ENCODE measurements at regions not wholly inside any gene's neighbourhood (a gene's known extent, or its start where the extent isn't known, plus 50 kb on each side); places are given as distances from the start of the nearest gene placed in this dataset.
A peak's percentile ranks its signal among the peaks of the same experiment; 100 is the strongest.
"Not testable (repeated sequence)": the region's sequence is repeated elsewhere in the genome, so short reads cannot be mapped to it uniquely, and the experiment has no call there.

GRCh38 chrX:150227873-150228410, 135.2 kb upstream of the MAMLD1 start:
- H3K4me3 ChIP-seq (ENCODE audit: low read length) = no peak overlapping the region
- no peak for TF ChIP-seq CTCF (IDR thresholded peaks at IDR 0.05; ENCODE audit: insufficient read depth, low read depth, low read length, missing control alignments)
- no peak for DNase-seq (ENCODE audit: low read depth)

- TF ChIP-seq CTCF (IDR thresholded peaks at IDR 0.05; ENCODE audit: insufficient read depth, low read depth, low read length, missing control alignments) = no peak
- H3K4me3 ChIP-seq (ENCODE audit: low read length) = no peak overlapping the region
- no peak for DNase-seq (ENCODE audit: low read depth)
These were observed 134.7 kb upstream of the MAMLD1 start for GRCh38 chrX:150228431-150228830.

- DNase-seq (ENCODE audit: low read depth) = no peak
- no peak for TF ChIP-seq CTCF (IDR thresholded peaks at IDR 0.05; ENCODE audit: insufficient read depth, low read depth, low read length, missing control alignments)
- H3K4me3 ChIP-seq (ENCODE audit: low read length) = no peak overlapping the region
These were observed 134.1 kb upstream of the MAMLD1 start for GRCh38 chrX:150229030-150229429.

- TF ChIP-seq CTCF (IDR thresholded peaks at IDR 0.05; ENCODE audit: insufficient read depth, low read depth, low read length, missing control alignments) = no peak
- no peak overlapping the region for H3K4me3 ChIP-seq (ENCODE audit: low read length)
- DNase-seq (ENCODE audit: low read depth) = no peak
These were observed 133.6 kb upstream of the MAMLD1 start for GRCh38 chrX:150229481-150229880.

GRCh38 chrX:150230952-150231351, 132.2 kb upstream of the MAMLD1 start:
- not testable (repeated sequence) for H3K4me3 ChIP-seq (ENCODE audit: low read length); DNase-seq (ENCODE audit: low read depth)

- not testable (repeated sequence) for DNase-seq (ENCODE audit: low read depth); H3K4me3 ChIP-seq (ENCODE audit: low read length)
These were observed 131.7 kb upstream of the MAMLD1 start for GRCh38 chrX:150231368-150231767.

- not testable (repeated sequence) for DNase-seq (ENCODE audit: low read depth); H3K4me3 ChIP-seq (ENCODE audit: low read length)
These were observed 130.9 kb upstream of the MAMLD1 start for GRCh38 chrX:150232222-150232621.

GRCh38 chrX:150234126-150234525, 129.0 kb upstream of the MAMLD1 start:
- H3K4me3 ChIP-seq (ENCODE audit: low read length) = no peak overlapping the region
- DNase-seq (ENCODE audit: low read depth) = no peak
- no peak for TF ChIP-seq CTCF (IDR thresholded peaks at IDR 0.05; ENCODE audit: insufficient read depth, low read depth, low read length, missing control alignments)

GRCh38 chrX:150236327-150236726, 126.8 kb upstream of the MAMLD1 start:
- H3K4me3 ChIP-seq (ENCODE audit: low read length) = no peak overlapping the region
- TF ChIP-seq CTCF (IDR thresholded peaks at IDR 0.05; ENCODE audit: insufficient read depth, low read depth, low read length, missing control alignments) = no peak
- peak; percentile 25 for DNase-seq (ENCODE audit: low read depth)

Measured in epithelial cell of esophagus (primary cell).